ENCODE measurements at regions not wholly inside any gene's neighbourhood (a gene's known extent, or its start where the extent isn't known, plus 50 kb on each side); places are given as distances from the start of the nearest gene placed in this dataset.

DNA sequence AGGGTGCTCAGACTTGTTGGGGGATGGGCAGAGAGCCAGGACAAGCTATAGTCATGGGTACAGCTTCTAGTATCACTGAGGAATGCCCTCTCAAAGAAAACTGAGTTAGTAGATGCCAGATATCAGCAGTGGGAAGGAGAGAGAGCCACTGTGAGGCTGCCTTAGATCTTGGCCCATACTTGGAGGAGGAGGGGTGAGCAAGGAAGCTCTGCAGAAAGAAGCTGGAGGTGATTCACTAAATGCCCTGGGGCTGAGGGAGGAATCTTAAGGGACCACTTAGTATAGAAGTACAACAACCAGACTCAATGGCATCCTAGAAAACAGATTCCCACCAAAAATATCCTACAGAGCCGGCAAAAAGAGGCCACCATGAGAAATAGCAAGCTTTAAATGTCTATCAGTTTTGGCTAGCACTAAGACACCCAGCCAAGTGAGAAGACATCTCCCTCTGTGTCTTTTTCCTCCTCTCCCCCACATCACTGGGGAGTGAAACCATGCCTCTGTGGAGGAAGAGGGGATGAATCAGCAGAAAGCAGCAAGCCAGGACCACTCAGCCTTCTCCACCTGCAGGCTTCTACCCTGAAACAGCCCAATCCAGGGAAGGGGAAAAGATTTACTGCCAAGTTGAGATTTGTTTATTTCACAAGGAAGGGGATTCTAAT is 282.5 kb upstream of the STT3B start:
- no peak overlapping the region for H2BK12ac ChIP-seq (ENCODE audit: insufficient read length, low read depth, low read length)
- no peak for DNase-seq
- Mint-ChIP-seq H3K27ac (no peak overlapping the region), H3K4me1 (peaks cover 10 to 11% of the 10 kb centered on the region in 2 experiments), H3K9me3 (no peaks in the 10 kb centered on the region), H3K27me3 (ENCODE audit: low read depth) (no peaks in the 10 kb centered on the region), H3K36me3 (ENCODE audit: insufficient read depth in 1 of 3, low read depth in 3 of 3) (no peaks in the 10 kb centered on the region), H3K4me3 (no peak overlapping the region)
- H3K9me3 ChIP-seq (ENCODE audit: control insufficient read depth, low read depth, low read length), result no peaks in the 10 kb centered on the region
- no peak overlapping the region for H2BK20ac ChIP-seq (ENCODE audit: low read depth, low read length, poor library complexity, severe bottlenecking)
- H3K4me2 ChIP-seq (ENCODE audit: insufficient read depth, insufficient read length, low read length), result no peak overlapping the region
- no peaks in the 10 kb centered on the region for H4K20me1 ChIP-seq (ENCODE audit: control insufficient read depth, insufficient read depth, insufficient read length)
- H2BK15ac ChIP-seq (ENCODE audit: low read depth, low read length), result no peak overlapping the region
- H3K4ac ChIP-seq (ENCODE audit: low read depth, low read length), result no peak overlapping the region
- H3K23me2 ChIP-seq (ENCODE audit: insufficient read length, low read depth, low read length, poor library complexity, severe bottlenecking), result no peaks in the 10 kb centered on the region
- no peak overlapping the region for H3K23ac ChIP-seq (ENCODE audit: insufficient read length, low read depth, low read length)
- no peak overlapping the region for H2AK5ac ChIP-seq (ENCODE audit: insufficient read length, low read length)
- H3K9ac ChIP-seq (ENCODE audit: extremely low read depth, insufficient read length, low read length), result no peak overlapping the region
- H2BK120ac ChIP-seq (ENCODE audit: low read depth, low read length, poor library complexity, severe bottlenecking), result no peak overlapping the region
- H4K91ac ChIP-seq (ENCODE audit: insufficient read length, low read depth, low read length), result no peak overlapping the region
- no peak overlapping the region for H2AFZ ChIP-seq (ENCODE audit: low read length)
- WGBS (ENCODE audit: extremely low coverage, insufficient read length, low lambda C conversion rate), result no CpG with 5 or more reads among the region's 1 CpG
- H2BK5ac ChIP-seq (ENCODE audit: insufficient read length, low read length), result no peak overlapping the region
- H3K18ac ChIP-seq (ENCODE audit: insufficient read length, low read depth, low read length), result no peak overlapping the region
- no peaks in the 10 kb centered on the region for H3K79me1 ChIP-seq (ENCODE audit: insufficient read depth, low read depth, low read length, poor library complexity, severe bottlenecking)
- no peak overlapping the region for H3T11ph ChIP-seq (ENCODE audit: low read length)
- H3K56ac ChIP-seq (ENCODE audit: insufficient read length, low read depth, low read length), result no peak overlapping the region
- H4K5ac ChIP-seq (ENCODE audit: insufficient read length, low read depth, low read length), result no peak overlapping the region
- TF ChIP-seq, protein P1, sequence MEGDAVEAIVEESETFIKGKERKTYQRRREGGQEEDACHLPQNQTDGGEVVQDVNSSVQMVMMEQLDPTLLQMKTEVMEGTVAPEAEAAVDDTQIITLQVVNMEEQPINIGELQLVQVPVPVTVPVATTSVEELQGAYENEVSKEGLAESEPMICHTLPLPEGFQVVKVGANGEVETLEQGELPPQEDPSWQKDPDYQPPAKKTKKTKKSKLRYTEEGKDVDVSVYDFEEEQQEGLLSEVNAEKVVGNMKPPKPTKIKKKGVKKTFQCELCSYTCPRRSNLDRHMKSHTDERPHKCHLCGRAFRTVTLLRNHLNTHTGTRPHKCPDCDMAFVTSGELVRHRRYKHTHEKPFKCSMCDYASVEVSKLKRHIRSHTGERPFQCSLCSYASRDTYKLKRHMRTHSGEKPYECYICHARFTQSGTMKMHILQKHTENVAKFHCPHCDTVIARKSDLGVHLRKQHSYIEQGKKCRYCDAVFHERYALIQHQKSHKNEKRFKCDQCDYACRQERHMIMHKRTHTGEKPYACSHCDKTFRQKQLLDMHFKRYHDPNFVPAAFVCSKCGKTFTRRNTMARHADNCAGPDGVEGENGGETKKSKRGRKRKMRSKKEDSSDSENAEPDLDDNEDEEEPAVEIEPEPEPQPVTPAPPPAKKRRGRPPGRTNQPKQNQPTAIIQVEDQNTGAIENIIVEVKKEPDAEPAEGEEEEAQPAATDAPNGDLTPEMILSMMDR (conservative IDR thresholded peaks at IDR 0.05), result no peak
- H3K27me3 ChIP-seq (ENCODE audit: insufficient read depth, low read length), result no peaks in the 10 kb centered on the region
- no peak overlapping the region for H3K14ac ChIP-seq (ENCODE audit: insufficient read depth, low read length)
- H3K27ac ChIP-seq (ENCODE audit: insufficient read length, low read depth, low read length), result no peak overlapping the region
- H3K79me2 ChIP-seq (ENCODE audit: insufficient read depth, low read length), result no peaks in the 10 kb centered on the region
- peaks cover 3% of the 10 kb centered on the region; the same call in 1 of the 2 replicates for H3K4me1 ChIP-seq (ENCODE audit: insufficient read depth, low read length)
- H4K8ac ChIP-seq (replicated peaks; ENCODE audit: insufficient read length, low read depth, low read length), result no peak overlapping the region
